SK-MEL-5 (cell line): ENCODE measurements at regions not wholly inside any gene's neighbourhood (a gene's known extent, or its start where the extent isn't known, plus 50 kb on each side); places are given as distances from the start of the nearest gene placed in this dataset.

ENCODE experiments used
- DNase-seq: peaks from one replicate; pipeline ENCODE4 v3.0.0-alpha.2; 2016; ENCODE audit warnings: low read depth, low spot score
- in situ Hi-C: cut with HindIII; loops from 2 replicates; pipeline ENCODE4 v1.10.0; 2016; ENCODE audit warnings: low sequenced_read_pairs, high pct_unique_total_duplicates, low pct_unique_long_range_greater_than_20kb

DNA sequence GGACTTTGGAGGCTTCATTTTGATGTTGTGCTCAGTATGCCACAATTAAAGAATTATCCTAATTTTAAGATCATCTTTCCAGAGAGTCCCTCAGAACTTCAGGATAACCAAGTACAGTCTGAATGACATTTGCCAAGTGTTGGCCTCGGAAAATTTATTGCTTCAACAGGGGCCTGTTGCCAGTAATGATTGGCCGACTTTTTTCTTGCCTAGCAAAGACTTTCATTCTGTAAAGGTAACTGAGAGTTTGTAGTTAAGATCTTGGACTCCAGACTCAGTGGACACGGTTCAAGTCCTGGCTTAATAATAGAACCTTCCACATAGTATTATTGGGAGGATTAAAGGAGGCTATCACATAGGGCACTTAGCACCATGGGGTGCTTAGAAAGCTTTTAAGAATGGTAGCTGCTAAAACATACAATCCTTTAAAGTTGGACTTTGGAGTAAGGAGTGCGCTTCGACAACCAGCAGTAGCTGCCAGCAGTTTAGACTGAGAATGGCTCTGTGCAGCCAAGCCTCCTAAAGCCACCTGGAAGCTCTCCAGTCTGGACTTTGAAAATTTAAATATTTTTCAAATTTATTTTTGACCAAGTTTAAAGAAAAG lies 90.0 kb downstream of the PLCE1 start:
- DNase-seq = no peak
- in situ Hi-C loops = no loop called here

GRCh38 chr10:94084344-94084743 lies 90.6 kb downstream of the PLCE1 start:
- in situ Hi-C loops = no loop called here
- no peak for DNase-seq

- in situ Hi-C loops = no loop called here
- DNase-seq = no peak
These were observed 91.6 kb downstream of the PLCE1 start for GRCh38 chr10:94085288-94085687.

GRCh38 chr10:94085766-94086437 lies 92.2 kb downstream of the PLCE1 start:
- DNase-seq = peak; percentile 44
- in situ Hi-C loops = no loop called here

- in situ Hi-C loops = no loop called here
- DNase-seq = no peak
These were observed 95.2 kb downstream of the PLCE1 start for GRCh38 chr10:94088926-94089381.

DNA sequence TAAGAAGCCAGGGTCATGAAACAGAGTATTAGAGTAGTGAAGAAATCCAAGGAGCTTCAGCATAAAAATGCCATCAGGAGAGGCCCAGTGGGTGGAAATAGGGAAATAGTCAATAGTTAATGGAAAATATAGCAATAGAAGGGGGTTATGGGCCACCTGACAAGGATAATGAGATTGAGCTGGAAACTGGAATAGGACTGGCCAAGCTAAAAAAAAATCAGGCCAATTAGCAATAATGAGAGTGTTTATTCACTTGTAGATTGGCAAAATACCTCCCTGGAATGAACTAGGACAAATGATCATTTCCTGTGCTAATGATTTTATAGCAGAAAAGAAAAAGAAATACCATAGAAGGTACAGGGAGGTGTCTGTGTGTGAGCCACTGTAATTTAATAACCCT lies 97.9 kb downstream of the PLCE1 start:
- in situ Hi-C loops = no loop called here
- no peak for DNase-seq

- in situ Hi-C loops = no loop called here
- DNase-seq = no peak
These were observed 99.1 kb downstream of the PLCE1 start for GRCh38 chr10:94092848-94093247.

DNA sequence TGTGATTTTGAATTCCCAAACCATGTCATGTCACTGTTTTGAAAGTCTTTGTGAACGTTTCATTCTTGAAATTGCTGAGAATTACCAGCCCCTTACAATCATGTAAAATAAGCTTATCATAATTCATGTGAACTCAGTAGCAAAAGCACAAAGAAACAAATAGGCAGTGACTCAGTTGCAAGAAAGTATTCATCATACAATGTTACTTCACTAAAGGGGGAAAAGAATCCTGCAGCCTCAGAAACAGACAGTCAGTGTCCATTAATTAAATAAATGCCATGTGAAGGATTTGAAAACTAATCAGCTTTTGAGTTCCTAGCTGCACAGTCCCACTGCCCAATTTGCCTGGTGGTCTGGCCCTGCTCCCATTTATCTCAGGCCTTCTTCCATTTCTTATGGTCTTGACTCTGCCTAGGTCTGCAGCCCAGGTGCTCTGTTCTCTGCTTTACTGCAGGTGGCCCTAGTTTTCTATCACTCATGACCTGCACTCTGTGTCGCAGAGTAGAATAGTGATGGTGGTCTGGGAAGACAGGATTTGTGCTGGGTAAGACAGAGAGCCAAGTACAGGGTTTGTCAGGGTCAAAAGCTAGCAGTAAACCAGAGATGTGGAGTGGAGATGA lies 99.7 kb downstream of the PLCE1 start:
- in situ Hi-C loops = no loop called here
- no peak for DNase-seq

DNA sequence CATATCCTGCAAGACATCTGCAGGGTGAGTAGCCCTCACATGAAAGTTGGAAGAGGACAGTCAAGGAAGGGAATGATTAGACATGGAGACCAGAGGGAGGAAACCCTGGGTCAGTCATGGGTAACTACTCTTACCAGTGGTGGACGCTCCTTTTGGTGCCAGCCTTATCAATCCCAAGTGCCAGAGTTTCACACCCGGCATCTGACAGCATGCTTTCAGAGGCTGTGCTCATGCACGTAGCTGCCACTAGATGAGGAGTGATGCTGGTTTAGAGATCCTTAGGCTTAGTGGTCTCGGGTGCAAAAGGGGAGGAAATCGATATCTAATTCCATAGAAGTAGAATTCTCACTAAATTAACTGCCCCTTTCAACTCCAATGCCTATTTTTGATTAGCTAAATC lies 100.8 kb downstream of the PLCE1 start:
- in situ Hi-C loops = no loop called here
- no peak for DNase-seq

- in situ Hi-C loops = no loop called here
- DNase-seq = no peak
These were observed 103.9 kb downstream of the PLCE1 start for GRCh38 chr10:94097656-94098055.

GRCh38 chr10:94098896-94099295 lies 105.2 kb downstream of the PLCE1 start:
- DNase-seq = no peak
- in situ Hi-C loops = no loop called here

GRCh38 chr10:94101894-94102293 lies 108.2 kb downstream of the PLCE1 start:
- no peak for DNase-seq
- in situ Hi-C loops = no loop called here

DNA sequence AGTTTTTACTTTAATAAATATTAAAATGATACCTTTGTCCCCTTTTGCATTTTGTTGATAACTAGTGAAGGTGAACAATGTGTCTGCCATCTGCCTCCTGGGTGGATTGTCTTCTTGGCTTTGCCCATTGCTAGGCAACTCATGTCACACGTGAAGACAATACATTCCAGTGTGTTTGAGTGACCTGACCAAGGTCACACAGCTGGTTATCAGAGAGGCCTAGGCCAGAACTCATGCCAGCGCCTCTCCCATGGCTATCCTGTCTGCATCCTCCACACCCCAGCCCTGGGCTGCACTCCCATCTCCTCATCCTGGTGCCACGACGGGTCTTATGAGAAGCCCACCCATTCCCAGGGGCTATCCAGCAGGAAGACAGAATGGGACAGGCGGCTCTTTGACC lies 108.7 kb downstream of the PLCE1 start:
- in situ Hi-C loops = no loop called here
- DNase-seq = no peak

GRCh38 chr10:94103192-94103591 lies 109.5 kb downstream of the PLCE1 start:
- in situ Hi-C loops = no loop called here
- no peak for DNase-seq

DNA sequence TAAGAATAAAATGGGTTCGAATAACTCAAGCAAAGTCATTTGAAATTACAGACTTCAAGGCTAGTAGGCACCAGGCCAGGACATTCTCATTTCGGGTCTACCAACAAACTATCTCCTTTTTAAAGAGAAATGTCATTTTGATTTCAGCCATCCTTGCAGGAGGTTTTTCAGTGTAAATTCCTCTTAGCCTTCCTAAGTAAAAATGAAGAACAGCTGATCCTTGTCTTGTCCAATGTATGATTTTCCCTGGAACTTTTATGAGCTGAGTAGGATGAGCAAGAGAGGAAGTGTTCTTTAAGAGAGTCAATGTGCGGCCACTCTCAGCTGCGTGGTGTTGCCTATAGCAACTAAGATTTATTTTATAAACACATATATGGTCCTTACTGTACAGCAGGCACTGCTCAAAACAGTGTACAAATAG lies 110.1 kb downstream of the PLCE1 start:
- in situ Hi-C loops = no loop called here
- no peak for DNase-seq

DNA sequence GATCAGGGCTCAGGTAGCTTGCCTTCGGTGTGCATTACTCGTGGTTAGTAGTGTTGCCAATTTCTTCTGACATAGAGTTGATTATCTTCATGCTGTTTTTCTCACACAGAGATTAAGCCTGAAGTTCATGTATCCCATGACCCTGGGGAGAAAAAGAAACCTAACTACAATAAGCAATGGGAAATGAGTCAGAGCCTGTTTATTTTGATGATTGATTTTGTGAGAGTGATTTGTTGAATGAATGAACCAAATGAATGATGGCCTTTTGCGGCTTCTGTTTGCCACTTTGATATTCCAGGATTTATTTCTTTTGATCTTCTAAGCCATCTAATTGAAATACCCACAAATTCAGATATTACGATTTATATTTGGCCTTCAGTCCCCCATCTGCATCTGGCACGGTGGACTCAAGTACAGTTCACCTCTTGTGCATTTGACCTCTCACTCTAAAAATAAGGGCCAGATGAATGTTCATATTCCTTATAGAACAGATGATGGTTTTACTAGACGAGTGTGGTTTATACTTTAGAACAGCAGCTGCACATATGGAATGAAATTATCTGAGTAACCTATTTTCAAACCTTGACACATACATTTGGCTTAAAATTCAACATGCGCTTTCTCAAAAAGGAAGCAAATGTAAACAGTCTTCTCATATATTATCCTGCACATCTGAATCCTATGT lies 110.7 kb downstream of the PLCE1 start:
- in situ Hi-C loops = no loop called here
- DNase-seq = peak; percentile 24

GRCh38 chr10:94105226-94105625 lies 111.5 kb downstream of the PLCE1 start:
- no peak for DNase-seq
- in situ Hi-C loops = no loop called here

DNA sequence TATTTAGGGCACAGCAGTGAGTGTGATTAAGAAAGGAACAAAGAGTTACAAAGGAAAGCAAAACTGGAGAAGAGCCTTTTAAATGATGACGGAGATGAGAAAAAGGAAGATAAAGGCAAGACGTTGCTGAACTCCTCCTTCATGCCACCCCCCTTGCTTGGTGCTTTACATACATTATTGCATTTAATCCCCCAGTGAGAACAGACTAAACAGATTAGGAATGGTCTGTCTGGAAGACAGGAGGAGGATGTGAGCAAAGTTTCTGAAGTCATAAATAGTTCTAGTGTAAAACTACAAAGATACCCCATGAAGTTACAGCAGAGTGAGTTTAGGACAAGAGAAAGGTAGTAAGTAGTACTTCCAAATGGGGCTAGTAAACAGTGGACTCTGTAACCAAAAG lies 113.5 kb downstream of the PLCE1 start:
- no peak for DNase-seq
- in situ Hi-C loops = no loop called here

- in situ Hi-C loops = no loop called here
- no peak for DNase-seq
These were observed 114.5 kb downstream of the PLCE1 start for GRCh38 chr10:94108200-94108599.
